ENCODE measurements at regions not wholly inside any gene's neighbourhood (a gene's known extent, or its start where the extent isn't known, plus 50 kb on each side); places are given as distances from the start of the nearest gene placed in this dataset.
"Not testable (repeated sequence)": the region's sequence is repeated elsewhere in the genome, so short reads cannot be mapped to it uniquely, and the experiment has no call there.

DNA sequence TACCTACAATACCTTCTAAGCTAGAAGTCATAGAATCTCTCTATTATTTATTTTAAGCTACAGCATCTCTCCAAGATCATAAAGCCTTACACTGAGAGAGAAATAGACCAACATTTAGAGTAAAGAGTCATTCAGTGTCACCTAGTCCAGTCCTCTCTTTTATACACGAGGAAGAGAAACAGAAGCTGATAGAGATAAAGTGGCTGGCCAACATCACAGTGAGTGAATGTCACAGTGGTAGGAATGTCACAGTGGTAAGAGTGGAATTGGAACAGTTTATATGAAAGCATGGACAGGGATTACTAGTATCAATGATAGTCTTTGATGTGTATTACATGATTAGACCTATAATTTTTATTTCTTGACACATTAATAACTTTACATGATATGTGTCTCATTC lies 307.8 kb upstream of the NBPF12 start:
- DNase-seq: not testable (repeated sequence)

DNA sequence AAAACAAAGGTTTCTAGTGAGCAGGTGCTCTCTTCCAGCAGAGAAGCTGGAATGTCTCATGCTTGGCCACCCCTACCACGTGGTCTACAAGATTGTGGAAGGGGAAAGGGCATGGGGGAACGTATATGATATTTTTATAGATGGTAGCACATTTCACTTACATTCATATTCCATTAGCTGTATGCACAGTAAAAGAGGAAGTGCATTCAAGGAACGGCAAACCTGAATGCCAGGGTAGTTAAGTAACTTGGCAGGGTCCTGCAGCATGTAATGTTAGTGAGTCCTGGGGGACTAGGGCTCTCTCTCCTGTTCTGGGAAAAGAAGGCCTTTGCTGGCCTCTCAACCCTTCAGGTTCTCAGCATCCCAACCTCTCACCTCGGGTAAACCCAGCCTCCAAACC lies 319.5 kb upstream of the NBPF12 start:
- DNase-seq: not testable (repeated sequence)

DNA sequence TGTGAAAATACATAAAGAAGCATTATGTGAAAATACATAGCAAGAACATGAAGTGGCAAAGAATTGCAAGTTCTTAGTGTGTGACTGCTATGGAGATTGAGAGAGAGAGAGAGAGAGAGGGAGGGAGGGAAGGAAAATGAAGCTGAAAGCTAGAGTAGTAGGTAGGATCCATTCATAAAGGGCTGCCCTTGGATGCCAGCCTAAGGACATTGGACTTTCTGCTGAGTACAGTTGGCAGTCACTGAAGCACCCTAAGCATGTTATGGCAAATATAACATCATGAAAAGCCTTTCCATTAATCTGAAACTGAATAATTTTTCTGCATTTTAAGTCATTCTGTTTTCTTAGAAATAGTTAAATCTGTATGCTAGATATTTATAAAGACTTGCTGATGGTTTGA lies 333.4 kb upstream of the NBPF12 start:
- DNase-seq: not testable (repeated sequence)

DNA sequence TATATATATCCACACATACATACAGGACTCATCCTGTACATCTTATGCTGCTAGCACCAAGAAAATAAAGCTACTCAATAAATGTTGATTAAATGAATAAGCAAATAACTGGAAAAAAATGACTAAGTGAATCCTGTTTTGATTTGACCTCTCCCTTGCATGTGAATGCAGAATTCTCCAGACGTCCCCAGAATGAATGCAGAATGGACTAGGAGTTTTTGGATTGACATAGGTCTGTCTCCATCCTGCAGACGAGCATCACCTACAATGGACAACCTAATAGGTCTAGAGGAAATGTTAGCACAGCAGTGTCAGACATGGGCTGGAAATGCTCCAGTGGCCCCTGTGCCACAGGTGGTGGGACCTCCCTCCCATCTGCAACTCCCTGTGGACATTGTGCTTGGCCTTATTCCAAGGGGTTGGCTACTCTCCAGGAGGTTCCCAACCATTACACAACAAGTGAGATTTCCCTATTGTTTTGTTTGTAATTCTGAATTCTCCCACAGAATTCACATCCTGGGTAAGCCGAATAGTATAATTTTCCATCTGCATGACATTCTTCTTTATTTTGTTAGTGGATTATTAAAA lies 337.3 kb upstream of the NBPF12 start:
- not testable (repeated sequence) for DNase-seq

DNA sequence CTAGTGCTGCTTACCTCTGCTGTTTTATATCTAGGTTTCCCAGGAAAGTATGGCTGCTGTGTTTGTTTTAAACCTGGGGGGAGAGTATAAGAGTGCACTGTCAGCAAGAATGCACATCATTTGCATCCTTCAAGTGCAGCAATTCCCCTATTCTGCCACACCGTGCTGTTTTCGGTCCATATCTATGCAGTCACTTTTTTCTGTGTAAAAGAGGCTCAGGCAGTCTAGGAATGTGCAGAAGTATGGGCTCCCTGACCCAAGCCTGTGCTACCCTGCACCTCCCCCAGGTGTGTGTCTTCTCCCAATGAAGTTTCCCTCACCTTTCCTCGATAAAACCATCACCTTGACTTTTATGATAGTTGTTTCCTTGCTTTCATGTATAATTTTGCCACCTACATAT lies 338.2 kb upstream of the NBPF12 start:
- DNase-seq: not testable (repeated sequence)

DNA sequence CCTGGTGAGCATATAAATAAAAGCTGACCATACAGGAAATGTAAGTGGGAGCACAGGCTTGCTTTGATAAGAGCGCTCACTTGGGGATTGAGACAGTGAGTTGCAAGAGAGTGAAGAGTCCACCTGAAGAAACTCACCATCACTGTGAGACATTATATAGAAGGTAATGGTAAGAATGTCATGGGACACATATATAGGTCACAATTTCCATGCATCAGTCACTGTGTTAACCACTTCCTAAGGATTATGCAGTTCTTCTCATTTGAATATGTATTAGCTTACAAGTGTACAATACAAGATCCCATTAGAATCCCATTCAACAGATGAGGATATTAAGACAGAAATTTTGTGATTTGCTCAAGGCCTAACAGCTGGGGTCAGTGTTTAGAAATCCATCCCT lies 352.4 kb upstream of the NOTCH2NLA start:
- DNase-seq: not testable (repeated sequence)

DNA sequence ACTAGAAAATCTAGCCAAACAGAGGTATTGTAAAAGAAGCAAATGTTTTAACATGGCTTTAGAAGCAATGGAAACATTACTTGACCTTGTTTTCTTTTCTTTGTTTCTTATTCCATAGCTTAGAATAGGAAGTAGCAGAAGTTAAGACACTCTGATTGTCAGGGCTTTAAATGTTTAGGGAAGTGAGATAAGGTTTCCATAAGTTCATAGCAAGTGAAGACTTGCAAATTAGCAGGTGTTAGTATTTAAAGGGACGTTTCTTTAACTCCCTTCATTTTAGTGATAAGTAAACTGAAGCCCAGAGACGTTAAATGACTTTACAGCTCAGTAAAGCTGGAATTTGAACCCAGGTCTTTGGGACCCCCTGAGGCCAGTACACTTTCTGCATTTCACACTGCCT lies 338.7 kb upstream of the NOTCH2NLA start:
- not testable (repeated sequence) for DNase-seq

DNA sequence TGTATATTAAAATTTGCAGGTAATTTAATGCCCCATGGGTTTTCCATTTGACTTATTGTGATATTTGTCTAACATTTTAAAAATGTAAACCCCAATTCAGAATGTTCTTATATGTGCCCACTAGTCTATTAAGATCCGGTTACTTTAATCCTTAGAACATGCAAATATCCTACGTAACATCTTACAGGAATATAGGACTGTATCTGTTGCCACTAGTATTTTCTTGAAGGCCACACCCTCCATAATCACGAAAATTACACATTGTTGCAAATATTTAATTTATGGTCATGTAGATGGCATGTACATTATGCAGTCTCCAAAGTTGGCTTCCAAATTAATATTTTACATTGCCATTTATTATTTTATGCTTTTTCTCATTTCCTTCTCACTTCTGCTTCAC lies 329.2 kb upstream of the NOTCH2NLA start:
- DNase-seq: not testable (repeated sequence)

DNA sequence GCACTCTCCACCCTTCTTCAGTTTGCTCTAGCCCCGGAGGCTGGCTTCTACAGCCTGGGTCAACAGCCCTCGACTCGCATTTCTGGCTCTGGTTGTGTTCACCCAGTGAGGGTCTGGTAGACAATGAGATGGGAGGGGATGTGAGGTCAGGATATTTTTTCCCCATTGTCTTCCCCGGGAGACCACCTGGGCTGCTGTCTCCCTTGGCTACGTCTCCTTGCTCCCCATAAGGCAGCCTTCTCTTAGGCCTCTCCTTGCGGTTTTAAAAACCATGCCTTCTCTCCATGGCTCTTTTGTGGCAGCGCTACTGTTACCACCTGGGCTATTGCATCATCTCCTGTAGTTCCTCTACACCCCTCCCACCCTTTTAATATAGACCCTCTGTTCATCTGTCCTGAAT lies 327.6 kb upstream of the NOTCH2NLA start:
- not testable (repeated sequence) for DNase-seq

DNA sequence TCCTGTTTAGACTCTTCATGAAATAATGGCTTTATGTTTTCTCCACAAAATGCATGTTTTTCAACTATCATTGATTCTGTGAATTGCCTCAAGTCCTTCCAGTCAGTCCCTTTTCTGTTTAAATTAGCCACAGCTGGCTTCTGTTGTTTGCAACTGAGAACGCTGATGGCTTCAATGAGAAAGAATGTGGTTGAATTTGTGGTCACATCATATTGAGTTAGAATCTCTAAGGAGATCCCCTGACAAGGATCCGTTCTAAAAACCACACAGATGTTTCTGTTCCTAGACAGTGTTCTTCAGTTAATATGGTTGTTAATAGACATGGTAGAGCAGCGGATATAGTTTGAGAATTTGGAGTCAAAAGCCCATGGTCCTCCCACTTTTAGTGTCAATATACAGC lies 323.6 kb upstream of the NOTCH2NLA start:
- not testable (repeated sequence) for DNase-seq

DNA sequence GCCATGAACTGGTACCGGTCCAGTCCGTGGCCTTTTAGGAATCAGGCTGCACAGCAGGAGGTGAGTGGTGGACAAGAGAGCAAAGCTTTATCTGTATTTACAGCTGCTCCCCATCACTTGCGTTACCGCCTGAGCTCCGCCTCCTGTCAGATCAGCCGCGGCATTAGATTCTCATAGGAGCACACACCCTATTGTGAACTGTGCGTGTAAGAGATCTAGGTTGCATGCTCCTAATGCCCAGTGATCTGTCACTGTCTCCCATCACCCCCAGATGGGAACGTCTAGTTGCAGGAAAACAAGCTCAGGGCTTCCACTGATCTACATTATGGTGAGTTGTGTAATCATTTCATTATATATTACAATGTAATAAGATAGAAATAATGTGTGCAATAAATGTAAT lies 319.9 kb upstream of the NOTCH2NLA start:
- DNase-seq: not testable (repeated sequence)

DNA sequence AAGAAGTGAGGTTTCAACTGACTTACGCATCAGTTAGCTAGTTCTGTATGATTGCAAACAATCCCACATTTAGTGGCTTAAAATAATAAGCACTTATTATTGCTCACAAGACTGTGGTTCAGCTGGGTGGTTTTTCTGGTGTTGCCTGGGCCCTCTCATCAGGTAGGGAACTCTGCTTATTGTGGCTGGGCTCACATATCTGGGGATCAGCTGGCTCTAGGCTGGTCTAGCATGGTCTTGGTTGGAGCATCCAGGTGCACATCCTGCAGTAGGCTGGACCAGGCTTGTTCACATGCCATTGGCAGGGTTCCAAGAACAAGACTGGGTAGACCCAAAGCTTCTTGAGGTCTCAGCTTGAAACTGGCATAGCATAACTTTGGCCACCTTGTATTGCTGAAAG lies 317.4 kb upstream of the NOTCH2NLA start:
- DNase-seq: not testable (repeated sequence)

DNA sequence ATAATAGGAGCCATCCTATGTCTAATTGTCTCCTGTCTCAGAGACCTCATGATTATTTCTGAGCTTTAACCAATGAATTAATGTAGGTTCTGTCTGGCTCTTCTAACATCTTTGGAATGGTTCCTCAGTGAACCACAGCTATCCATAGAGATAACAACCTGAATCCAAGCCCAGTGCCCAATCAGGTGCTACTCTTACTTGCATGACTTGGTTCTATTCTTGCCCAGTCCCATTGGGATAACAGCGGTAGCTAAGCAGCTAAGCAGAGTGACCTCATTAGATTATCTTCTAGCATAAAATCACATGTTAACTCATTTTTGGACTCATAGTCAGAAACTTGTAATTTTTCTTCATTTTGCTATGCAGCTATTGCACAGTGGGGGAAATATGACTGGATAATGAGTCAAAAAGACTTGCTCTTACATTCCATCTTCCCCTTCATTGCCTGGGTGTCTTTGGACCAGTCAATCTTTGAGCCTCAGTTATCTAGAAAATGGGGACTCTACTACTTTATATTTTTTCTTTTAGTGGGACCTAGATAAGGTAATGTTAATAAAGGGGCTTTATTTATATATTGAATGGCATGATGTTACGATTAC lies 309.1 kb upstream of the NOTCH2NLA start:
- DNase-seq: not testable (repeated sequence)

DNA sequence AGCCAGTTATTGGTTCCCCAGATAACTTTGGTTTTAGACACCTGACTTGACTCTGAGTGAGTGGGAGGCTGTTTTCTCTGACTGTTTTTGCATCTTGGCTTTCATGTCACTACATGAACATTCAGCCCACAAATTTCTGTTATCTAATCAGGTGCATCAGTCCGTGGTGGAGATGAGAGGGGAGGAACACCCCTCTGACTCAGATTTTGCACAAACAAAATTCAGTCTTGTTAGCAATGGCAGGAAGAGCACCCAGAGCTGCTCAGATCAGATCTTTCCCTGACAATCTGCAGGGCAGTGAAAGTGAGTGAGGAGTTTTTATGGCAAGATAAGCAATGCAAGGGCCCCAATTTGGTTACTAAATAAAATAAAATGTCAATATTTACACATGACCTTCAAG lies 307.2 kb upstream of the NOTCH2NLA start:
- not testable (repeated sequence) for DNase-seq

DNA sequence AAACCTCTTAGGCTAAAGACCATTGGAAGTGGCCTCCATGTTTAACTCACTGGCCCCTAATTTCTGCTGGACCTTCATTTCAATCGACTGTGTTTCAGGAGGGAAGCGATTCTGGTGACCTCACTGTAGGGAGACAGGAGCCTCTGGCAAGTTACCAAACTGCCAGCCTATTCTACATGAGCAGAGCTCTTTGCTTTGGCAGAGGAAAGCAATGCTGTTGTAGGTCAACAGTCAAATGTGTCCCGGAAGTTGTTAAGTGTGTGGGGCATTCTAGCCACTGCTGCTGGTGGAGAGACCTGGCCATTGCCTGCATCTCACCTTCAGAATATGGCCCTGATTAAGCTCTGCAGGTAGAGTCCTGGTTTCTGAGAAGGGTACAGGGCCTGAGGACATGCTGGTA lies 306.8 kb upstream of the NOTCH2NLA start:
- not testable (repeated sequence) for DNase-seq

DNA sequence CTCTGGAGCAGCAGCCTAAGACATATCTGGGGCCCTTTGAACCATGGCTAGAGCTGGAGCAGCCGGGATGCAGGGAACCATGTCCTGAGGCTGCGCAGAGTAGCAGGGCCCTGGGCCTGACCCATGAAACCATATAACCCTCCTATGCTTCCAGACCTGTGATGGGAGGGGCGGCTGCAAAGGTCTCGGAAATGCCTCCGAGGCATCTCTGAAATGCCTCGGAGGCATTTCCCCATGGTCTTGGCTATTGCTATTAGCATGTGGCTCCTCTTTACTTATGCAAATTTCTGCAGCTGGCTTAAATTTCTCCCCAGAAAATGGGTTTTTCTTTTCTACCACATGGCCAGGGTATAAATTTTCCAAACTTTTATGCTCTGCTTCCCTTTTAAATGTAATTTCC lies 302.1 kb upstream of the NOTCH2NLA start:
- not testable (repeated sequence) for DNase-seq

DNA sequence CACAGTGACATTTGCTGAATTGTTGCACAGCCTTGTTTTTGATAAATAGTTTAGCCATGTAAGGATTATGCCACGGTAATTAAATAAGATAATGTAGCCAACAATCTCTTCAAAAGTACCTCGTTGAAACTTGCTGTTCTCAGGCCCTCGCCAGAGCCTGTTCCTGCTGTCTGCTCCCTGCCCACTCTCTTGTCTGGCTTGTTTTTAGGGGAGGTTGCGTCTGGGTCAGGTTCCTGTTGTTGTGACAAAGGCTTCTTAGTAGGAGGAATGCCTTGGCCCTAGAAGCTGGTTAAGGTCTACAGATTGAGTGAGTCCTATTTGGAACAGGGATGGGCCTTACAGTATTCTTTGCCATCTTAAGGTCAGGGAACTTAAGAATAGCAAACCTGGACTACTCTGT lies 294.0 kb upstream of the NOTCH2NLA start:
- not testable (repeated sequence) for DNase-seq

DNA sequence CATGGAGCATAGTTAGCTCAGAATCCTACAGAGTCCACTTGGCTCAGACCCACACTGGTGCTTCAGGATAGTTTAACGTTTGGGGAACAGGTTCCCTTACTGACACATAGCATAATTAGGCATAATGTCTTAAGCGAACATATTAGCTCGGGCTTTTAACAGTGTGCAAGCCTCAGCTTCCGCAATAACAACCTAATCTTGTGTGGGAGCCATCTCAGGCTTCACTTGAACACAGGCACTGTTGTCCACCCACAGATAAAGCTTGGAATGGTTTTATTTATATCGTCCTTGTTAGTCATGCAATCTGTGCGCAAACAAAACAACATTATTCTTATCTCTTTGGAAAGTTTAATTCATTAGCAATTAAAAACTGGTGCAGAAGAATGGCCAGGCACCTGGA lies 293.5 kb upstream of the NOTCH2NLA start:
- DNase-seq: not testable (repeated sequence)

DNA sequence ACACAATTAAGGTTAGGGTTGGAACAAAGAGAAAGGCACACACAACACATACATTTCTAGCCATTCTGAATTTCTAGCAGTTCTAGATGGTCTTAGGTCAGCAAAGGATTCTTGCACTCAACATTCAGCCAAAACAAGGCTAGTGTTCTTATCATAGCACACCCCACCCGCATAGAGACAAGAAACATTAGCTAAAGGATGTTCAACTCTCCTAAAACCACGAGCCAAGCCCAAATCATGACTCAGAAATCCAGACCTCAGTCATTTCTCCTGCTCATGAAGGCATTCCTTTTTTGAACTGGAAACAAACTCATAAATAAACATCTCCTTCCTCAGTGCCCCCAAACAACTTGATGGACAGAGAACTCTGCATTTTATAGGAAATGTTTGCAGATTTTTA lies 293.0 kb upstream of the NOTCH2NLA start:
- DNase-seq: not testable (repeated sequence)

DNA sequence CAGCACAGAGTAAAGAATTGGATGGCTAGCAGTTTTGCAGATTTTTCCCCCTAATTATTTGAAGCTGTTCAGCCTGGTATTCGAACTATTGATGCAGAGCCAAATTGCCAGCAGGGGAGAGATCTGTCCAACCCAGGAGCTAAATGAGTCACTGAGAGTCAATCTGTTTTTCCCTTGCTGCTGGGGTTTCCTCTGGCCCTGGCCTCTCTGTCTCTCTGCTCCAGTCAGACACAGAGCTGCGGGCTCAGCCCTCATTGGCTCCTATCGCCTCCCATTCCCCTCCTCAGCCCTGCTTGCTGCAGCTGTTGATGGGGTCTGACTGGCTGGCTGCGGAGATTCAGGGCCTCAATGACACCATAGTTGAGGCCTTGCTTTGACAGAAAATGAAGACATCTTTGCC lies 284.9 kb upstream of the NOTCH2NLA start:
- DNase-seq: not testable (repeated sequence)

DNA sequence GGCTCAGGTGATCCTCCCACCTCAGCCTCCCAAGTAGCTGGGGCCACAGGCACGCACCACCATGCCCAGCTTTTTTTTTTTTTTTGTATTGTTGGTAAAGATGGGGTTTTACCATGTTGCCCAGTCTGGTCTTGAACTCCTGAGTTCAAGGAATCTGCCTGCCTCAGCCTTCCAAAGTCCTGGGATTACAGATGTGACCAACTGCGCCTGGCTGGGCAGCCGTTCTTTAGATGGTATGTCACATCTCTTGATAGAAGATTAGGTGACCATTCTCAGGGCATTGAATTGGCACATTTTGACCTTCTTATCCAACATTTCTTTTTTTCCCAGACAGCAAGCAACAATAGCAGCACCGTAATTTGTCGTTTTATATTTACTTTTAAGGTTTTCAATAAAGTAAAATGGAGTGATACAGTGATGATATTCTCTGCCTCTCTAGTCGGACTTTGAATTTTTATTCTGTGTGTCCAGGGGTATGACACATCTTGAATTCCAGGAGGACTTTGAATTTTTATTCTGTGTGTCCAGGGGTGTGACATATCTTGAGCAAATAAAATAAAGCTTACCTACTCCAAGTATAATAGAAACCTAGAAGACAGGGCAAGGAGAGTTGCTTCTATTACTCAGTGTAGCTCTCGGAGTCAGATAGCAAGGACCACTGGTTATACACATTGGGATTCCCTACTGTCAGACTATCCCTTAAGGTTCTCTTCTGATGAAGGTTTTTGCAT lies 282.4 kb upstream of the NOTCH2NLA start:
- DNase-seq: not testable (repeated sequence)

DNA sequence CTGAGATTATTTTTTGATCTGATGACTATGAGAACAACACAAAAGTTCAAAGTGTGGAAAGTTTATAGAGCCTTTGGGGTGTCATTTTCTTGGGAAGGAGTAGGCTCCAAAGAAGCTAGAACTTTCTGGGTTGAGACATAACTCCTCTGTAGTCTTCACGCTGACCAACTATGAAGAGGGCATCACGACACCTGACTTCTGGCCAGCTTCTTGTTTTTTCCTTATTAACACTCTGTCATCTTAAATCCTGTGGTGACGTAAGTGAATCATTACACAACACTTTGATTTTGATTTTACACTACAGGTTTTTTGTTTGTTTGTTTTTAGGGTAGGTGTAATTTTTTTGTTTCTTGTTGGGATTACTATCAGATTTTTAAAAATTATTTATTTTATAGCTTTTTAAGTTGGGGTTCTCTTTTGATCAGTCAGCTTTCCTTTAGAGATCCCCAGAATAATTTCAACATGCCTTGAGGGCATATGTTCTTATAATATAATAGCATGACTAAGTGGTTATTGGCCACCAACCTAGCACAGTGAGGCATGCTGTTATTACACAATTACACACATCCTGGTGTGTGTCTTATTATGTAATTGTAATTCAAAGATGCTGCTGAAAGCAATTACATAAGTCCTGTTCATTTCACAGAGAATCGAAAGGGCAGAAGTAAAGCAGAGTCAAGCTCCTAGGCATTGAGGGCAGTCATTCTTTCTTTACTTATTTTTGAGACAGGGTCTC lies 281.6 kb upstream of the NOTCH2NLA start:
- not testable (repeated sequence) for DNase-seq

DNA sequence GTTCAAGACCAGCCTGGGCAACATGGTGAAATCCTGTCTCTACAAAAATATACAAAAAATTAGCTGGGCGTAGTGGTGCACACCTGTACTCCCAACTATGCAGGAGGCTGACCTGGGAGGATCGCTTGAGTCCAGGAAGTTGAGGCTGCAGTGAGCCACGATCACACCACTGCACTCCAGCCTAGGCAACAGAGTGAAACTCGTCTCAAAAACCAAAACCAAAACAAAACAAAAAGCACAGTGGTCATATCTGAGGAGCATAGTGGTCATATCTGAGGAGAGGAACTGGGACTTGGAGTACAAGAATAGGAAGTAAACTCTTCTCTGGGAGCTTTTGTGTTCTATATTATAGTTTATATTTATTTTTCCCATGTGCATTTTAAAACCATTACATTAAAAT lies 275.3 kb upstream of the NOTCH2NLA start:
- DNase-seq: not testable (repeated sequence)

All from stimulated activated naive CD4-positive, alpha-beta T cell (primary cell).